ENCODE measurements at regions not wholly inside any gene's neighbourhood (a gene's known extent, or its start where the extent isn't known, plus 50 kb on each side); places are given as distances from the start of the nearest gene placed in this dataset.
"Not testable (repeated sequence)": the region's sequence is repeated elsewhere in the genome, so short reads cannot be mapped to it uniquely, and the experiment has no call there.

- ATAC-seq (no peak), DNase-seq (ENCODE audit: low read depth, low spot score) (no peak)
- in situ Hi-C loops (cut with HindIII; ENCODE audit: low pct_unique_long_range_greater_than_20kb, low sequenced_read_pairs): no loop called here
- Histone ChIP-seq H3K9me3 (ENCODE audit: control insufficient read depth, insufficient read depth, low read depth, low read length) (0 out of 2 replicates have a peak, but pooled peaks cover 2% of the 10 kb centered on the region), H3K36me3 (ENCODE audit: control insufficient read depth, insufficient read depth, low read length) (no peaks in the 10 kb centered on the region), H3K27me3 (ENCODE audit: control insufficient read depth, insufficient read depth, low read length) (no peaks in the 10 kb centered on the region), H3K4me3 (ENCODE audit: low read depth in 2 of 2, low read length in 2 of 2) (no peak overlapping the region), H3K27ac (ENCODE audit: low read length) (peak overlapping the region; percentile 8), H3K4me1 (ENCODE audit: control insufficient read depth, insufficient read depth, low read length) (no peaks in the 10 kb centered on the region)
- TF ChIP-seq TCF7L2 (IDR thresholded peaks at IDR 0.05; ENCODE audit: low read depth, low read length) (no peak), REST (IDR thresholded peaks at IDR 0.05; ENCODE audit: insufficient read depth in 1 of 2, low read depth in 2 of 2, low read length in 1 of 2) (no peak), SIN3A (IDR thresholded peaks at IDR 0.05; ENCODE audit: borderline replicate concordance, insufficient read depth, low read depth, low read length) (no peak), CTCF (IDR thresholded peaks at IDR 0.05) (no peak), POLR2AphosphoS5 (IDR thresholded peaks at IDR 0.05; ENCODE audit: low read depth, low read length) (no peak)
- POLR2A ChIA-PET: no interaction called here
- CTCF ChIA-PET: no interaction called here
- intact Hi-C loops (cut with micrococcal nuclease; ENCODE audit: unreplicated experiment): no loop called here
- no TSS peak for BruUV-seq (replicated peaks)
These were observed 115.6 kb downstream of the EOMES start for GRCh38 chr3:27606537-27606936.

- H3K27ac ChIP-seq (ENCODE audit: low read length); CTCF ChIA-PET; intact Hi-C loops (cut with micrococcal nuclease; ENCODE audit: unreplicated experiment); H3K27me3 ChIP-seq (ENCODE audit: control insufficient read depth, insufficient read depth, low read length); H3K4me1 ChIP-seq (ENCODE audit: control insufficient read depth, insufficient read depth, low read length); BruUV-seq (replicated peaks); in situ Hi-C loops (cut with HindIII; ENCODE audit: low pct_unique_long_range_greater_than_20kb, low sequenced_read_pairs); H3K4me3 ChIP-seq (ENCODE audit: low read depth in 2 of 2, low read length in 2 of 2); H3K9me3 ChIP-seq (ENCODE audit: control insufficient read depth, insufficient read depth, low read depth, low read length); DNase-seq (ENCODE audit: low read depth, low spot score); ATAC-seq; H3K36me3 ChIP-seq (ENCODE audit: control insufficient read depth, insufficient read depth, low read length); POLR2A ChIA-PET: not testable (repeated sequence)
These were observed 117.1 kb upstream of the SLC4A7 start for GRCh38 chr3:27601311-27601710.

- intact Hi-C loops (cut with micrococcal nuclease; ENCODE audit: unreplicated experiment); BruUV-seq (replicated peaks); H3K4me3 ChIP-seq (ENCODE audit: low read depth in 2 of 2, low read length in 2 of 2); POLR2A ChIA-PET; H3K27ac ChIP-seq (ENCODE audit: low read length); H3K9me3 ChIP-seq (ENCODE audit: control insufficient read depth, insufficient read depth, low read depth, low read length); H3K27me3 ChIP-seq (ENCODE audit: control insufficient read depth, insufficient read depth, low read length); CTCF ChIA-PET; in situ Hi-C loops (cut with HindIII; ENCODE audit: low pct_unique_long_range_greater_than_20kb, low sequenced_read_pairs); H3K36me3 ChIP-seq (ENCODE audit: control insufficient read depth, insufficient read depth, low read length); ATAC-seq; DNase-seq (ENCODE audit: low read depth, low spot score): not testable (repeated sequence)
- H3K4me1 ChIP-seq (ENCODE audit: control insufficient read depth, insufficient read depth, low read length): peaks cover 11% of the 10 kb centered on the region; the same call in 1 of the 2 replicates
These were observed 115.6 kb upstream of the SLC4A7 start for GRCh38 chr3:27599741-27600140.

Measured in Panc1 (cell line).